Breast epithelium (tissue), 3 donors: ENCODE measurements at regions not wholly inside any gene's neighbourhood (a gene's known extent, or its start where the extent isn't known, plus 50 kb on each side); places are given as distances from the start of the nearest gene placed in this dataset.

ENCODE experiments used
- POLR2A ChIP-seq: fragments of 450-650 bp; IDR thresholded peaks from one replicate; pipeline ENCODE4 v1.6.1; 2016; ENCODE audit warnings: antibody characterized with exemption, mild to moderate bottlenecking, moderate library complexity
- TF ChIP-seq, protein P1 (sequence below), 3 donors: fragments of 450-650 bp; IDR thresholded peaks; one replicate each; pipeline ENCODE4 v1.5.1; 2016 to 2017; ENCODE audit warnings: antibody characterized with exemption in 3 of 3, mild to moderate bottlenecking in 3 of 3, moderate library complexity in 3 of 3

DNA sequence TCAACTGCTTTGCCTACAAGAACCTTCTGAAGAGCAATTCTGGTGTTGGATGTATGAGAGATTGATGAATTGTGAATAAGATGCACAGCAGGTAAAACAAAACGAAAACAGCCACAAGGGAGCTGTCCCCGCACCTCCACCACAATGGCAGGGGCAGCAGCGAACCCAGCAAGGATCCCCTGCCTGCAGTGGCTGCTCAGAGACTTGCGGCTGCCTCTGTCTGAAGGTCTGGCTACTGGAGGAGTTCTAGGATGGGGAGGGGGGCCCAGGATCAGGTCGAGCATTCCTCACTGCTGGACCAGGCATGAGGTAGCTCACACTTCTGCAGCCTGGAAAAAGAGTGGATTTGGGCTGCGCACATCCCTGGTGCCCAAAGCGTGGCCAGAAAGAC lies 523.5 kb downstream of the CDH26 start:
- no peak for TF ChIP-seq POLR2A
- TF ChIP-seq, protein P1, sequence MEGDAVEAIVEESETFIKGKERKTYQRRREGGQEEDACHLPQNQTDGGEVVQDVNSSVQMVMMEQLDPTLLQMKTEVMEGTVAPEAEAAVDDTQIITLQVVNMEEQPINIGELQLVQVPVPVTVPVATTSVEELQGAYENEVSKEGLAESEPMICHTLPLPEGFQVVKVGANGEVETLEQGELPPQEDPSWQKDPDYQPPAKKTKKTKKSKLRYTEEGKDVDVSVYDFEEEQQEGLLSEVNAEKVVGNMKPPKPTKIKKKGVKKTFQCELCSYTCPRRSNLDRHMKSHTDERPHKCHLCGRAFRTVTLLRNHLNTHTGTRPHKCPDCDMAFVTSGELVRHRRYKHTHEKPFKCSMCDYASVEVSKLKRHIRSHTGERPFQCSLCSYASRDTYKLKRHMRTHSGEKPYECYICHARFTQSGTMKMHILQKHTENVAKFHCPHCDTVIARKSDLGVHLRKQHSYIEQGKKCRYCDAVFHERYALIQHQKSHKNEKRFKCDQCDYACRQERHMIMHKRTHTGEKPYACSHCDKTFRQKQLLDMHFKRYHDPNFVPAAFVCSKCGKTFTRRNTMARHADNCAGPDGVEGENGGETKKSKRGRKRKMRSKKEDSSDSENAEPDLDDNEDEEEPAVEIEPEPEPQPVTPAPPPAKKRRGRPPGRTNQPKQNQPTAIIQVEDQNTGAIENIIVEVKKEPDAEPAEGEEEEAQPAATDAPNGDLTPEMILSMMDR (IDR thresholded peaks at IDR 0.05) = no peak
